IPS DF 6.9 (cell line): ENCODE measurements at regions not wholly inside any gene's neighbourhood (a gene's known extent, or its start where the extent isn't known, plus 50 kb on each side); places are given as distances from the start of the nearest gene placed in this dataset.

Experiments
- DNase-seq: peaks from one replicate; pipeline ENCODE4 v3.0.0-alpha.2; 2013; ENCODE audit warnings: low read depth, low spot score
- H3K27ac ChIP-seq: one replicate; pipeline ENCODE4 v1.5.1; 2013; ENCODE audit warnings: low read length, control low read depth
- H3K27me3 ChIP-seq: 2 replicates; pipeline ENCODE4 v1.6.1; 2013; ENCODE audit warnings: mild to moderate bottlenecking, low read length; ENCODE audit not compliant: control insufficient read depth, insufficient read depth
- H3K36me3 ChIP-seq: 2 replicates; pipeline ENCODE4 v1.6.1; 2013; ENCODE audit warnings: low read length; ENCODE audit not compliant: control insufficient read depth, insufficient read depth
- H3K4me1 ChIP-seq: 2 replicates; pipeline ENCODE4 v1.6.1; 2013; ENCODE audit warnings: low read length; ENCODE audit not compliant: control insufficient read depth, insufficient read depth
- H3K4me3 ChIP-seq: 2 replicates; pipeline ENCODE4 v1.5.1; 2013; ENCODE audit warnings: mild to moderate bottlenecking, low read length
- H3K9me3 ChIP-seq: 2 replicates; pipeline ENCODE4 v1.6.1; 2013; ENCODE audit warnings: low read length, inconsistent platforms; ENCODE audit not compliant: control insufficient read depth, insufficient read depth
- WGBS: extraction: QIAGEN DNeasy Blood & Tissue Kit; methylation state at CpG from one replicate; pipeline ENCODE4 v1.1.7; 2013; ENCODE audit warnings: mixed read lengths, missing lambda C conversion rate; ENCODE audit not compliant: insufficient read length, insufficient coverage; 5-methylcytosine and 5-hydroxymethylcytosine counted together

DNA sequence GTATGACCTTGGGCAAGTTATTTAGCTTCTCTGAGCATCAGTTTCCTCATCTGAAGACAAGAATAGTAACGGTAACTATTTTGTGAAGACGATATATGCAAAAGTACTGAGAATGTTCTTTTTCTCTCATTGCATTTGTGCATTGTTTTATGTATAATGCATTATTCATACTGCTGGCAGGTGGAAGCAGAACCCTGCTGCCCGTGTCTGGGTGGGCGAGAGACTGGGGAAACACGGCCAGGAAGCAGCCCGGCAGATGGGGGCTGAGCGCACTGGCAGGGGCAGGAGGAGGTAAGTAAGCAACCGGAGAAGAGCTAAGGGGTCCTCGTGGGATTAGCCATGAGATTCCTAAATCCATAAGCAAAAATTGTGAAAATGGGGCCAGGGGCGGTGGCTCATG lies 115.8 kb upstream of the MED13L start:
- no CpG with 5 or more reads among the region's 10 CpGs for WGBS
- H3K27ac ChIP-seq, result no peak overlapping the region
- H3K36me3 ChIP-seq, result no peaks in the 10 kb centered on the region
- H3K4me3 ChIP-seq, result no peak overlapping the region
- DNase-seq, result no peak
- no peaks in the 10 kb centered on the region; the same call in 1 of the 2 replicates for H3K27me3 ChIP-seq
- no peaks in the 10 kb centered on the region for H3K4me1 ChIP-seq
- no peaks in the 10 kb centered on the region for H3K9me3 ChIP-seq

DNA sequence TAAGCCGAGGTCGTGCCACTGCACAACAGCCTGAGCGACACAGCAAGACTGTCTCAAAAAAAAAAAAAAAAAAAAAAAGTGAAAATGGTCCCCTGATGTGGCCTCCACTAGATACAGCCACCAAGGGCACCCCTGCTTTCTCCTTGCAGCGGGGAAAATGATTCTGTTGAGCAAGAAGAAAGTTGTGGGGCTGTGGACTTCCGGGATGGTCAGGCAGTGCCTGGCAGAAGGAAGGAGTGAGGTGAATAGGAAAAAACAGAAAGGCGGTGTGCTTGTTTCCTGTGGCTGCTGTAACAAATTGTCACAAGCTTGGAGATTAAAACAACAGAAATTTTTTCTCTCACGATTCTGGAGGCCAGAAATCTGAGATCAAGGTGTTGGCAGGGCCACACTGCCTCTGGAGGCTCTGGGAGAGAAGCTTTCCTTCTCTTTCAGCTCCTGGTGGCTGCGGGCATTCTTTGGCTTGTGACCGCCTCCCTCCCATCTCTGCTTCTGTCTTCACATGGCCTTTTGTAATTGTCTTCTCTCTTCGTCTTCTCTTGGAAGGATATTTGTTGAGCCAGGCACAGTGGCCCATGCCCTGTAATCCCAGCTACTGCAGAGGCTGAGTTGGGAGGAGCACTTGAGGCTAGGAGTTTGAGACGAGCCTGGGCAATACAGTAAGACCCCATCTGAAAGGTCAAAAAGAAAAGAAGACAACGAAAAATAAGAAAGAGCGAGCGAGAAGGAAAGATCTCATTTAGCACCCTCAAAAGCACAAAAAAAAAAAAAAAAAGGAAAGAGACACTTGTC lies 116.6 kb upstream of the MED13L start:
- H3K9me3 ChIP-seq, result no peaks in the 10 kb centered on the region
- no peaks in the 10 kb centered on the region for H3K4me1 ChIP-seq
- H3K4me3 ChIP-seq, result no peak overlapping the region
- H3K27me3 ChIP-seq, result no peaks in the 10 kb centered on the region; the same call in 1 of the 2 replicates
- no peaks in the 10 kb centered on the region for H3K36me3 ChIP-seq
- WGBS, result no CpG with 5 or more reads among the region's 14 CpGs
- no peak for DNase-seq
- no peak overlapping the region for H3K27ac ChIP-seq

DNA sequence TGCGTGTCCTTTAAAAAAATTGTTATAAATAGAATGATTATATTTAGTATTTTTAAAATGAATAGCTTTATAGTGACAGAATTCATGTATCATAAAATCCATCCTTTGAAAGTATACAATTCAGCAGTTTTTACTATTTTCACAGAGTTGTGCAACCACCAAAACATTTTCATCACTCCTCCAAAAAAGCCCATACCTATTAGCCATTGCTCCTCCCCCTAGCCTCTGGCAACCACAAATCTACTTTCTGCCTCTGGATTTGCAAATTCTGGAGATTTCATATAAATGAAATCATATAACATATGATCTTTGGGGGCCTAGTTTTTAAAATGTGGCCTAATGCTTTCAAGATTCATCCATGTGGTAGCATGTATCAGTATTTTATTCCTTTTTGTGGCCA lies 117.9 kb upstream of the MED13L start:
- no peak for DNase-seq

GRCh38 chr12:116397148-116397547 lies 119.7 kb upstream of the MED13L start:
- H3K4me1 ChIP-seq, result no peaks in the 10 kb centered on the region
- H3K9me3 ChIP-seq, result no peaks in the 10 kb centered on the region
- DNase-seq, result no peak
- no peaks in the 10 kb centered on the region; the same call in 1 of the 2 replicates for H3K27me3 ChIP-seq
- no peaks in the 10 kb centered on the region for H3K36me3 ChIP-seq
- no peak overlapping the region for H3K27ac ChIP-seq
- no peak overlapping the region for H3K4me3 ChIP-seq
- no CpG with 5 or more reads among the region's 3 CpGs for WGBS

More for the DNA sequence above, 117.9 kb upstream of the MED13L start:
- WGBS, result no CpG with 5 or more reads among the region's 1 CpG
- Histone ChIP-seq H3K4me1 (no peaks in the 10 kb centered on the region), H3K36me3 (no peaks in the 10 kb centered on the region), H3K27ac (no peak overlapping the region), H3K9me3 (no peaks in the 10 kb centered on the region), H3K27me3 (no peaks in the 10 kb centered on the region; the same call in 1 of the 2 replicates), H3K4me3 (no peak overlapping the region)

GRCh38 chr12:116398193-116398592 lies 120.7 kb upstream of the MED13L start:
- Histone ChIP-seq H3K27me3 (no peaks in the 10 kb centered on the region; the same call in 1 of the 2 replicates), H3K36me3 (no peaks in the 10 kb centered on the region), H3K4me3 (no peak overlapping the region), H3K27ac (no peak overlapping the region), H3K4me1 (no peaks in the 10 kb centered on the region), H3K9me3 (no peaks in the 10 kb centered on the region)
- no peak for DNase-seq

DNA sequence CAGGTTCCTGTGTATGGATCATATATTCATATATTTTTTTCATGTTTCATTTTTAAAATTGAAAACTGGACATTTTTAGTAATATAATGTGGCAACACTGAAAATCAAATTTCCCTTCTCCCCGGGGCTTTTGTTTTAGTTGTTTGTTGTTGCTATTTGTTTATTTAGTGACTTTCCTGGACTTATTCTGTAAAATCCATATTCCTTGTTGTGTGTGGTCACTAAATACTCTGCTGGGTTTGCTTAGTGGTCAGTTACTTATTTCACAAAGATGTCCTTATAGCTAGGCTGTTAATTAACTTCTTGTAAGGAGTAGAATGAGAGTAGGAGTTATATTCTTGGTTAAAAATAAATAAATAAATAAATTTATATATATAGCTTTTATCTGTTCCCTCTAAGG lies 121.6 kb upstream of the MED13L start:
- Histone ChIP-seq H3K4me3 (no peak overlapping the region), H3K4me1 (no peaks in the 10 kb centered on the region), H3K27ac (no peak overlapping the region), H3K27me3 (no peaks in the 10 kb centered on the region), H3K9me3 (no peaks in the 10 kb centered on the region), H3K36me3 (no peaks in the 10 kb centered on the region)
- no CpG with 5 or more reads among the region's 1 CpG for WGBS
- DNase-seq, result no peak

DNA sequence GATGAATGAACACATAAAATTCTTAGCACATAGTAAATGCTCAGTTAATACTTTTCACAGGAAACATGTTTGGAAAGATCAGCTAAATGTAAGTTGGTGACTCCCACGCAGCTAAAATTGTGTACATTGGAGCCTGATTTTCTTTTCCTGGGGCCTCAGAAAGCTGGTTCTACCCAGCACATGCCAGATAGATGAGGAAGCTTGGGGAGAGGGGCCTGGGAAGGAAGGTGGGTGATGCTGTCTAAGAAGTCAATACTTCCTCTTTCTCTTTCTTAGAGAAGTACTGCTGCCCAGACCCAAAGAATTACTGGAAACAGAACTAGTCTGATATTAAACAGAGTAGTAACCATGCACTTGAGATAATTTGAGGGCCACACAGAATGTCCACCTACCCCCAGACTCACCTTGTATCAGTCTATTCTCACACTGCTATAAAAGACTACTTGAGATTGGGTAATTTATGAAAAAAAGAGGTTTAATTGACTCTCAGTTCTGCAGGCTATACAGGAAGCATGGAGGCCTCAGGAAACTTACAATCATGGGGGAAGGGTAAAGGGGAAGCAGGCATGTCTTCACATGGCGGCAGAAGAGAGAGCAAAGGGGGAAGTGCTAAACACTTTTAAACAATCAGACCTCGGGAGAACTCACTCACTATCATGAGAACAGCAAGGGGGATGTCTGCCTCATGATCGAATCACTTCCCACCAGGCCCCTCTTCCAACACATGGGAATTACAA lies 123.3 kb upstream of the MED13L start:
- Histone ChIP-seq H3K4me3 (no peak overlapping the region), H3K9me3 (no peaks in the 10 kb centered on the region), H3K36me3 (no peaks in the 10 kb centered on the region), H3K27me3 (no peaks in the 10 kb centered on the region), H3K27ac (no peak overlapping the region), H3K4me1 (no peaks in the 10 kb centered on the region)
- DNase-seq, result no peak
- no CpG with 5 or more reads among the region's 4 CpGs for WGBS

DNA sequence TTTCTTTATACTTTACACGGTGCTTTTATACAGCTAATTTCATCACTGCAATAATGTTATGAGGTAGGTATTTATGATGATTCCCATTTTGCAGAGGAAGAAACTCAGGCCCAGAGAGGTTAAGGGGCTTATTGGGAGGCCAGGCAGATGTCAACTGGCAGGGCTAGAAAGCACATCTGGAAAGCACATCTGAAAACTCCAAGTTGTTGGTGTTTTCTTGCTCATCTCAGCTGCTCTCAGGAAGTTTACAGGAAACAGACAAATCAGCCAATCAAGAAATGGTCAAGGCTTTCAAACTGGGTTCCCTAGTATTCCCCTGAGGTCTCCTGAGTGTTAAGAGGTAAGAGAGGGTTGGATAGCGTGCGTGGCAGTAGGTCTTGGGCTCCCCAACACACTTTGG lies 124.1 kb upstream of the MED13L start:
- Histone ChIP-seq H3K9me3 (no peaks in the 10 kb centered on the region), H3K27ac (no peak overlapping the region), H3K4me3 (no peak overlapping the region), H3K4me1 (no peaks in the 10 kb centered on the region), H3K36me3 (no peaks in the 10 kb centered on the region), H3K27me3 (no peaks in the 10 kb centered on the region)
- whole genome bisulfite sequencing, result no CpG with 5 or more reads among the region's 3 CpGs
- no peak for DNase-seq

GRCh38 chr12:116402163-116402939 lies 124.9 kb upstream of the MED13L start:
- Histone ChIP-seq H3K9me3 (no peaks in the 10 kb centered on the region), H3K27ac (no peak overlapping the region), H3K4me3 (no peak overlapping the region), H3K27me3 (no peaks in the 10 kb centered on the region), H3K36me3 (no peaks in the 10 kb centered on the region), H3K4me1 (no peaks in the 10 kb centered on the region)
- WGBS, result no CpG with 5 or more reads among the region's 11 CpGs
- no peak for DNase-seq

- no peak overlapping the region for H3K4me3 ChIP-seq
- no peaks in the 10 kb centered on the region for H3K4me1 ChIP-seq
- no peaks in the 10 kb centered on the region for H3K9me3 ChIP-seq
- no peaks in the 10 kb centered on the region for H3K27me3 ChIP-seq
- H3K36me3 ChIP-seq, result no peaks in the 10 kb centered on the region
- H3K27ac ChIP-seq, result no peak overlapping the region
- WGBS, result no CpG with 5 or more reads among the region's 3 CpGs
- no peak for DNase-seq
Measured at GRCh38 chr12:116403546-116403945, 126.1 kb upstream of the MED13L start.
